B cell (primary cell): ENCODE measurements at regions not wholly inside any gene's neighbourhood (a gene's known extent, or its start where the extent isn't known, plus 50 kb on each side); places are given as distances from the start of the nearest gene placed in this dataset.

ENCODE experiments used
- ATAC-seq: fragments of 200-7000 bp; cut with Tn5 transposase; one replicate; pipeline ENCODE4 v1.10.0; 2021; ENCODE audit warnings: low read depth, mild to moderate bottlenecking, moderate number of reproducible peaks, moderate library complexity
- CTCF ChIA-PET: fragments of 350-600 bp; sonication (Branson Sonifier 250); formaldehyde crosslinking; loops from one replicate; lab custom pipeline; 2021; ENCODE audit warnings: antibody characterized with exemption, inconsistent platforms; lab: Charles Lee
- POLR2A ChIA-PET: fragments of 350-600 bp; sonication (Branson Sonifier 250); formaldehyde crosslinking; loops from one replicate; lab custom pipeline; 2021; ENCODE audit warnings: antibody characterized with exemption; lab: Charles Lee
- DNase-seq: peaks from one replicate; pipeline ENCODE4 v3.0.0; 2013
- H2AFZ ChIP-seq: 2 replicates; pipeline ENCODE4 v1.6.1; 2012; ENCODE audit warnings: mild to moderate bottlenecking, low read depth, low read length; ENCODE audit not compliant: insufficient read depth, poor library complexity, severe bottlenecking
- H3K27ac ChIP-seq, 2 donors: 1 replicate in 1 of 2; 2 replicates in 1 of 2; pipeline ENCODE4 v1.5.1; 2012 to 2013; ENCODE audit warnings: low read length in 2 of 2, mild to moderate bottlenecking in 2 of 2, moderate library complexity in 1 of 2
- H3K27me3 ChIP-seq, 4 experiments: fragments of 200-600 bp in 1 of 4; sonication (generic) in 1 of 4; replicated peaks in 1 of 4; 1 replicate in 2 of 4; 2 replicates in 2 of 4; pipeline versions ENCODE4 v1.6.1 to v1.7.0; 2013 to 2016; ENCODE audit warnings: low read length in 3 of 4, mild to moderate bottlenecking in 2 of 4, mixed read lengths in 1 of 4, moderate library complexity in 1 of 4; ENCODE audit not compliant: insufficient read depth in 4 of 4, control insufficient read depth in 3 of 4; ENCODE audit errors: control extremely low read depth in 1 of 4
- H3K36me3 ChIP-seq, 2 experiments: replicated peaks in 1 of 2; 1 replicate in 1 of 2; 2 replicates in 1 of 2; pipeline versions ENCODE4 v1.6.1 to v1.7.1; 2013; ENCODE audit warnings: low read length in 1 of 2; ENCODE audit not compliant: insufficient read depth in 2 of 2, control insufficient read depth in 1 of 2; ENCODE audit errors: control extremely low read depth in 1 of 2, extremely low read depth in 1 of 2
- H3K4me1 ChIP-seq, 2 donors: fragments of 200-600 bp in 1 of 2; sonication (generic) in 1 of 2; 1 replicate in 1 of 2; 2 replicates in 1 of 2; pipeline versions ENCODE4 v1.5.1 to v1.6.1; 2013 to 2017; ENCODE audit warnings: low read length in 2 of 2; ENCODE audit not compliant: control insufficient read depth in 2 of 2, insufficient read depth in 2 of 2
- H3K4me2 ChIP-seq: replicated peaks from 2 replicates; pipeline ENCODE3; 2012; ENCODE audit warnings: mild to moderate bottlenecking, low read depth, low read length; ENCODE audit not compliant: poor library complexity, severe bottlenecking
- H3K4me3 ChIP-seq, 5 experiments: fragments of 200-600 bp in 1 of 5; sonication (generic) in 1 of 5; 1 replicate in 3 of 5; 2 replicates in 2 of 5; pipeline versions ENCODE4 v1.5.1 to v1.7.0; 2011 to 2016; ENCODE audit warnings: low read length in 4 of 5, mild to moderate bottlenecking in 4 of 5, low read depth in 2 of 5, control low read depth in 1 of 5, moderate library complexity in 1 of 5; ENCODE audit not compliant: insufficient read depth in 1 of 5; ENCODE audit errors: control extremely low read depth in 1 of 5, extremely low read depth in 1 of 5
- H3K79me2 ChIP-seq: fragments of 200-600 bp; sonication (generic); one replicate; pipeline ENCODE4 v1.6.0; 2016; ENCODE audit warnings: low read length; ENCODE audit not compliant: control insufficient read depth, insufficient read depth
- H3K9ac ChIP-seq: fragments of 200-600 bp; sonication (generic); 2 replicates; pipeline ENCODE4 v1.6.1; 2017; ENCODE audit warnings: mild to moderate bottlenecking, low read length, moderate library complexity
- H3K9me3 ChIP-seq, 3 donors: one replicate each; pipeline versions ENCODE4 v1.6.1 to v1.7.1; 2013; ENCODE audit warnings: low read length in 2 of 3; ENCODE audit not compliant: control insufficient read depth in 2 of 3, insufficient read depth in 1 of 3; ENCODE audit errors: control extremely low read depth in 1 of 3
- H4K20me1 ChIP-seq: 2 replicates; pipeline ENCODE4 v1.6.0; 2012; ENCODE audit warnings: mild to moderate bottlenecking, low read length; ENCODE audit not compliant: insufficient read depth, control insufficient read depth, poor library complexity, severe bottlenecking
- H3K27ac Mint-ChIP-seq: one replicate; pipeline ENCODE4 v1.8.0; 2021; ENCODE audit warnings: mixed read lengths
- H3K27me3 Mint-ChIP-seq: one replicate; pipeline ENCODE4 v1.8.0; 2021; ENCODE audit warnings: mixed read lengths
- H3K4me1 Mint-ChIP-seq: one replicate; pipeline ENCODE4 v1.8.0; 2021; ENCODE audit warnings: mixed read lengths
- H3K4me3 Mint-ChIP-seq: one replicate; pipeline ENCODE4 v1.8.0; 2021; ENCODE audit warnings: mixed read lengths
- H3K9me3 Mint-ChIP-seq: one replicate; pipeline ENCODE4 v1.8.0; 2022; ENCODE audit warnings: mixed read lengths; ENCODE audit not compliant: insufficient read depth
- CTCF ChIP-seq: fragments of 200-600 bp; IDR thresholded peaks from one replicate; pipeline ENCODE4 v1.8.0; 2022; ENCODE audit warnings: antibody characterized with exemption, mild to moderate bottlenecking
- EZH2 ChIP-seq: IDR thresholded peaks from 2 replicates; pipeline ENCODE4 v1.6.1; 2012; ENCODE audit warnings: borderline replicate concordance, low read depth, mild to moderate bottlenecking, moderate library complexity, low read length; ENCODE audit not compliant: insufficient read depth, poor library complexity, severe bottlenecking
- WGBS: methylation state at CpG from one replicate; pipeline ENCODE4 v1.1.5; 2013; ENCODE audit warnings: missing lambda C conversion rate; ENCODE audit not compliant: insufficient coverage; 5-methylcytosine and 5-hydroxymethylcytosine counted together
- intact Hi-C: fragments of 100-400 bp; cut with micrococcal nuclease; formaldehyde crosslinking; loops from one replicate; pipeline ENCODE4 v1.10.0; 2022

GRCh38 chr4:35539404-35540055, 704.8 kb downstream of the ARAP2 start:
- WGBS = no CpG with 5 or more reads among the region's 5 CpGs
- CTCF ChIA-PET = no interaction called here

More at GRCh38 chr4:35539404-35540055, 704.8 kb downstream of the ARAP2 start:
- no peak overlapping the region for H3K27ac Mint-ChIP-seq
- no peak for DNase-seq
- H3K79me2 ChIP-seq = no peaks in the 10 kb centered on the region
- H2AFZ ChIP-seq = no peak overlapping the region
- no peaks in the 10 kb centered on the region for H3K4me1 Mint-ChIP-seq
- ATAC-seq = no peak
- no peak for TF ChIP-seq EZH2
- no peak for TF ChIP-seq CTCF
- intact Hi-C loops = no loop called here
- no peaks in the 10 kb centered on the region for H4K20me1 ChIP-seq
- POLR2A ChIA-PET = no interaction called here
- no peak overlapping the region for H3K27ac ChIP-seq
- H3K27me3 Mint-ChIP-seq = no peaks in the 10 kb centered on the region
- H3K9me3 Mint-ChIP-seq = peaks cover 2% of the 10 kb centered on the region
- no peak overlapping the region for H3K4me3 Mint-ChIP-seq
- no peaks in the 10 kb centered on the region for H3K4me1 ChIP-seq
- H3K27me3 ChIP-seq = no peaks in the 10 kb centered on the region
- no peak overlapping the region for H3K4me3 ChIP-seq
- no peaks in the 10 kb centered on the region for H3K36me3 ChIP-seq
- H3K9me3 ChIP-seq = peaks cover 0 to 5% (median 0%) of the 10 kb centered on the region in 3 donors
- no peak overlapping the region for H3K9ac ChIP-seq
- no peak overlapping the region for H3K4me2 ChIP-seq
